ENCODE measurements at regions not wholly inside any gene's neighbourhood (a gene's known extent, or its start where the extent isn't known, plus 50 kb on each side); places are given as distances from the start of the nearest gene placed in this dataset.
"Not testable (repeated sequence)": the region's sequence is repeated elsewhere in the genome, so short reads cannot be mapped to it uniquely, and the experiment has no call there.

GRCh38 chr10:86579883-86580520 is 58.4 kb upstream of the WAPL start:
- Mint-ChIP-seq H3K9me3 (no peaks in the 10 kb centered on the region), H3K4me1 (ENCODE audit: low read depth in 2 of 2) (no peaks in the 10 kb centered on the region), H3K36me3 (ENCODE audit: insufficient read depth) (peaks cover 2% of the 10 kb centered on the region), H3K27ac (no peak overlapping the region), H3K27me3 (peaks cover 0 to 6% of the 10 kb centered on the region in 2 donors), H3K4me3 (no peak overlapping the region)
- no peak for ATAC-seq (replicated peaks)
- no peak for DNase-seq

DNA sequence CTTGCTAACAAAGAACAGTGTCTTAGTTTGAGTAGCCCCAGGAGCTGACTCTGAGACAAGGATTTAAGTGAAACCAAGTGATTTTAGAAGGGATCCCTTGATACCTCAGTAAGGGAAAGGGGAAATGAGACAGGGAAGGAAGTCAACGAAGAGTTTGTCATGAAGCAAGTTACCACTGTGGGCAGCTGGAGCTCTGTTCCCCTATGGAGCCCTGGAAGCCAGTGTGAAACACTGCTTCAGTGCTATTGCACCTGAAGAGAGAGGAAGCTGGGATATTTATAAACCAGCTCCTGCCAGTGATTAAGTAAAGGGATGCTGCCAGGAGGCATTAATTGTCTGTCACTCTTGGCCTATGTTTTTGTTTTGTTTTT is 58.9 kb upstream of the WAPL start:
- Mint-ChIP-seq H3K27me3 (peaks cover 0 to 6% of the 10 kb centered on the region in 2 donors), H3K9me3 (no peaks in the 10 kb centered on the region), H3K27ac (no peak overlapping the region), H3K4me3 (no peak overlapping the region), H3K36me3 (ENCODE audit: insufficient read depth) (no peaks in the 10 kb centered on the region), H3K4me1 (ENCODE audit: low read depth in 2 of 2) (no peaks in the 10 kb centered on the region)
- ATAC-seq (replicated peaks) (no peak), DNase-seq (no peak)

DNA sequence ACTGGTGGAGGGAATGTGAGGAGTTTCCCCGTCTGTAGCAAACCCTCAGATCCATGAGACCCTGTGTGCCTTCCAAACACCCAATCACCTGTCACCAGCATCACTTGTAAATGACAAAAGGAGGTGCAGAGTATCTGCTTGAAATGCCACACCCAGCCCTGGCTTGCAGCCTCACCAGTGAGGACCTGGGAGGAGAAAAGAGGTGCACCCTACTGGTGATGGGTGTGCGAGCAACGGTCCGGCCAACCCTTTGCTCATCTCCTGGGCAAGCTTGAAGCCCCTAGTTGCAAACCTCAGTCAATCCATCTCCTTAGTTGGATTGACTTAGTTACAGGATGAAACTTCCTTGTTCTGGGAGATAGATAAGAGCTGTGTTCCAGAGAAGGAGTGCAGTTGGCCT is 62.4 kb upstream of the WAPL start:
- no peaks in the 10 kb centered on the region for H3K4me1 Mint-ChIP-seq (ENCODE audit: low read depth in 2 of 2)
- H3K9me3 Mint-ChIP-seq, result no peaks in the 10 kb centered on the region
- H3K27me3 Mint-ChIP-seq, result peaks cover 4 to 17% of the 10 kb centered on the region in 2 donors
- H3K36me3 Mint-ChIP-seq (ENCODE audit: insufficient read depth), result no peaks in the 10 kb centered on the region
- ATAC-seq (replicated peaks) (no peak), DNase-seq (no peak)
- no peak overlapping the region for H3K27ac Mint-ChIP-seq
- H3K4me3 Mint-ChIP-seq, result no peak overlapping the region

DNA sequence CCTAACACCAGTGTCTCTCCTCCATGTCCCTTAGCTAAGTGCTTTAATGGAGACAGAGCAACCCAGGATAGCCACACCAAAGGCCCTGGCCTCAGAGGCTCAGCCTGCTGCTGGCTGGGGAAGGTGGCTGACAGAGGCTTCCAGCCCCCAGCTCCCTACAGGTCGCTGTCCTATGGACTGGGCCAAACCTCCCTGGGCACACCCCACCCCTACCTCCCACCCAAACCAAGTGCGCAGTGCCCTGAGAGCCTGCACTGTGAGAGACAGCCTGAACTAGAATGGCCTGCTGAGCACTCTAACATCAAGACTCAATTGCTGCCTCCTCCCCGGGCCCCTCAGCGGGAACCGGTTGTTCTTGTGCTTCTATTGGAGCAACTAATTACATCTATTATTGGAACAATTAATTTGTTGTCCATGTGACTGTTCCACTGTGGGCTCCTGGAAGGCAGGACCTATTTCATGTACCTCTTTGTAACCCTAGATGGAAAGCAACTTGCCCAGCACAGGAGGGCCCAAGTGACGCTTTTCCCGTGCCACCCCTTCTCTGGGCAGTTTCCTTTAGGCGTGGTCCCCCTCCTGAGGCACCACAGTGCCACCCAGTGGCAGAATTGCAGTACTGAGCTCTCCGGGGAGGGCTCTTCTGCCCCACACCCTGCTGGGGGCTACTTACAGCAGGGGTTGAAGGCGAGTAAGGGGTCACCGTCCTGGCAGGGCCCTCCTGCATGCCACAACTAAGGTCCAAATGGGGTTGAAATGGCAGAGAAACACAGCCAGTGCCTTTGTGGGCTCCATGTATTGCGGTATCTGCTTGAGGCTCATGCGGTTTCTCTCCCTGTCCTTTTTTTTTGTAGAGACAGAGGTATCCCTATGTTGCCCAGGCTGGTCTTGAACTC is 63.7 kb upstream of the WAPL start:
- no peaks in the 10 kb centered on the region for H3K4me1 Mint-ChIP-seq (ENCODE audit: low read depth in 2 of 2)
- H3K4me3 Mint-ChIP-seq, result no peak overlapping the region

DNA sequence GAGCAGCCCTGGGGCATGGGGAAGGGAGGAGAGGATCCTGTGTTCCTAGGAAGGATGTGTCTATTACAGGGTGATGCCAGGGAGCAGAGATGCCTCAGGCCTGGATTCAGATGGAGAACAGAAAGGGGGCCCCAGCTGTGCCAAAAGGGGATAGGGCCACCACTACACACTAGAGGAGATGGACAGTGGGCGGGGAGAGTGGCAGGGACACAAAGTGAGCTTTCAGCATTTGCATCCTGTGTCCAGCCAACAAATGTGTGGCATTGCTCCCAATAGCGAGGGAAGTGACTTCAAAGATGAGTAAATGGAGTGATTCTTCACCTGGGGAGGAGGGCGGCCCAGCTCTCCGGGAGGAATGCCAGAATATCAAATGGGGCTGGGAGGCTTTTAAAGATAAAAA is 64.9 kb upstream of the WAPL start:
- Mint-ChIP-seq H3K4me3 (no peak overlapping the region), H3K36me3 (ENCODE audit: insufficient read depth) (no peaks in the 10 kb centered on the region), H3K4me1 (ENCODE audit: low read depth in 2 of 2) (no peaks in the 10 kb centered on the region), H3K9me3 (no peaks in the 10 kb centered on the region), H3K27me3 (peaks cover 4 to 20% of the 10 kb centered on the region in 2 donors), H3K27ac (no peak overlapping the region)
- ATAC-seq (replicated peaks) (no peak), DNase-seq (no peak)

More for the DNA sequence above, 63.7 kb upstream of the WAPL start:
- H3K36me3 Mint-ChIP-seq (ENCODE audit: insufficient read depth), result no peaks in the 10 kb centered on the region
- peak; percentile 62 to 66 (median 64) for DNase-seq
- ATAC-seq (replicated peaks), result peak; percentile 97
- no peak overlapping the region for H3K27ac Mint-ChIP-seq
- no peaks in the 10 kb centered on the region for H3K9me3 Mint-ChIP-seq
- peaks cover 4 to 17% of the 10 kb centered on the region in 2 donors for H3K27me3 Mint-ChIP-seq

GRCh38 chr10:86588781-86589180 is 65.6 kb upstream of the OPN4 start:
- H3K27ac Mint-ChIP-seq, result not testable (repeated sequence)

DNA sequence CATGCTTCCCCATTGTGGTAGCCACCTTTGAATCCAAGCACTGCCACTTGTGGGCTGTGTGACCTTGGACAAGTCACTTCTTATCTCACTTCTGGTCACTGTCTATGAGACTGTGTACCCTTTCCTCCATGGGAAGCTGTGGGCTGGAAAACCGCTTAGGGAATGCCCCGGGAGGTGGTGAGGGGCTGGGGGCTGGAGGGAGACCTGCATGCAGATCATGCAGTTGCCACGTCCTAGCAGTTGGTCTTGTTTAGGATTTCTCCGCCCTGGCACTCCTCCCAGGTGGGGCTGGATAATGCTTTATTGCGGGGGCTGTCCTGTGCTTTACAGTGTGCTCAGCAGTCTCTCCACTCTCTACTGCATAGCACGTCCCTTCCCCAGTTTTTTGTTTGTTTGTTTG is 62.9 kb upstream of the OPN4 start:
- H3K27ac Mint-ChIP-seq, result no peak overlapping the region
- DNase-seq (no peak), ATAC-seq (replicated peaks) (no peak)
- H3K27me3 Mint-ChIP-seq, result peaks cover 7 to 10% of the 10 kb centered on the region in 2 donors
- H3K4me1 Mint-ChIP-seq (ENCODE audit: low read depth in 2 of 2), result peaks cover 0 to 2% of the 10 kb centered on the region in 2 donors
- H3K4me3 Mint-ChIP-seq, result no peak overlapping the region
- no peaks in the 10 kb centered on the region for H3K36me3 Mint-ChIP-seq (ENCODE audit: insufficient read depth)
- H3K9me3 Mint-ChIP-seq, result no peaks in the 10 kb centered on the region

More at GRCh38 chr10:86588781-86589180, 65.6 kb upstream of the OPN4 start:
- not testable (repeated sequence) for H3K4me1 Mint-ChIP-seq (ENCODE audit: low read depth in 2 of 2); DNase-seq; H3K9me3 Mint-ChIP-seq; H3K4me3 Mint-ChIP-seq; H3K36me3 Mint-ChIP-seq (ENCODE audit: insufficient read depth); ATAC-seq (replicated peaks)
- peaks cover 6 to 22% of the 10 kb centered on the region in 2 donors for H3K27me3 Mint-ChIP-seq

DNA sequence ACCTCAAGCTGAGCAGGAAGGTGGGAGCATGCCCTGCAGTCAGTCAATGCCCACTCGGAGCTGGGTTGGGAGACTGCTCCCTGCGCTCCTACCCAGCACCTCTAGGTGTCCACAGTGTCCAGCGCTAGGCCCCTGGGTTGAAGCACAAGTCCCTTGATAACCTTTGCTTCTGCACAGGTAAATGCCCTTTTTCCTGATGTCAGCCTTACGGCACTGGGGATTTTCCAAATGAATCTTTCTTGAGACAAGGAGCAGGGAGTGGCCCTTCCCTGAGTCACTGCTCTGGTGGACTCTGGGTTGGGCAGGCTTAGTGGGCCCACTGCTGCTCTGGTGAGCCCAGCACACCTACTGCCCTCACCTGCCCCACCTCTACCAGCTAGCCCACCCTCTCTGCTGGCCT is 61.9 kb upstream of the OPN4 start:
- Mint-ChIP-seq H3K9me3 (no peaks in the 10 kb centered on the region), H3K4me3 (no peak overlapping the region), H3K36me3 (ENCODE audit: insufficient read depth) (no peaks in the 10 kb centered on the region), H3K4me1 (ENCODE audit: low read depth in 2 of 2) (peaks cover 0 to 2% of the 10 kb centered on the region in 2 donors), H3K27me3 (peaks cover 5 to 6% of the 10 kb centered on the region in 2 donors), H3K27ac (no peak overlapping the region)
- DNase-seq (no peak), ATAC-seq (replicated peaks) (no peak)

- DNase-seq (no peak), ATAC-seq (replicated peaks) (no peak)
- Mint-ChIP-seq H3K36me3 (ENCODE audit: insufficient read depth) (no peaks in the 10 kb centered on the region), H3K4me1 (ENCODE audit: low read depth in 2 of 2) (peaks cover 0 to 2% of the 10 kb centered on the region in 2 donors), H3K4me3 (no peak overlapping the region), H3K27me3 (peaks cover 5 to 6% of the 10 kb centered on the region in 2 donors), H3K27ac (no peak overlapping the region), H3K9me3 (no peaks in the 10 kb centered on the region)
Measured at GRCh38 chr10:86594535-86594934, 59.8 kb upstream of the OPN4 start.

DNA sequence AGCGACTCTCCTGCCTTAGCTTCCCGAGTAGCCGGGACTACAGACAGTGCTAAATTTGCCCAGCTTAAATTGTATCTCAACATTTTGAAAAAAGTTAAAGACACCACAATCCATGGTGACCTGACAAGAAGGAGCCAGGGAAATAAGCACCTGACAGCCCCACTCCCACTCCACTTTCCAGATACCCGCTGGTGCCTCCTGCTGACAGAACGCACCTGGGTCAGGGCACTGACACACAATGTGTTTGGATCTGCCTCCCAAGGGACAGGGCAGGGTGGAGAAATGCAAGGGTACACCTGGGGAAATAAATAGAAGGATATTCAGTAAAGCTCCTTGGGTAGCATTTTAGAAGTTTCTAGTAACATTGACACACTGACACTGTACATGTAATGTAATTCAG is 58.9 kb upstream of the OPN4 start:
- ATAC-seq (replicated peaks), result no peak
- no peak overlapping the region for H3K4me3 Mint-ChIP-seq

GRCh38 chr10:86596266-86596665 is 58.1 kb upstream of the OPN4 start:
- Mint-ChIP-seq H3K27ac (no peak overlapping the region), H3K9me3 (no peaks in the 10 kb centered on the region), H3K27me3 (peaks cover 5 to 6% of the 10 kb centered on the region in 2 donors), H3K4me3 (no peak overlapping the region), H3K36me3 (ENCODE audit: insufficient read depth) (no peaks in the 10 kb centered on the region), H3K4me1 (ENCODE audit: low read depth in 2 of 2) (peaks cover 0 to 2% of the 10 kb centered on the region in 2 donors)
- ATAC-seq (replicated peaks), result no peak
- DNase-seq, result no peak

More for the DNA sequence above, 58.9 kb upstream of the OPN4 start:
- Mint-ChIP-seq H3K4me1 (ENCODE audit: low read depth in 2 of 2) (peaks cover 0 to 2% of the 10 kb centered on the region in 2 donors), H3K36me3 (ENCODE audit: insufficient read depth) (no peaks in the 10 kb centered on the region), H3K9me3 (no peaks in the 10 kb centered on the region), H3K27me3 (peaks cover 5 to 6% of the 10 kb centered on the region in 2 donors), H3K27ac (no peak overlapping the region)
- no peak for DNase-seq

GRCh38 chr10:86597306-86597705 is 57.0 kb upstream of the OPN4 start:
- Mint-ChIP-seq H3K27ac (peak overlapping the region in 1 of 2 donors; percentile 49), H3K9me3 (no peaks in the 10 kb centered on the region), H3K4me3 (no peak overlapping the region), H3K36me3 (ENCODE audit: insufficient read depth) (no peaks in the 10 kb centered on the region), H3K4me1 (ENCODE audit: low read depth in 2 of 2) (peaks cover 0 to 2% of the 10 kb centered on the region in 2 donors), H3K27me3 (peaks cover 0 to 6% of the 10 kb centered on the region in 2 donors)
- DNase-seq, result no peak
- no peak for ATAC-seq (replicated peaks)

DNA sequence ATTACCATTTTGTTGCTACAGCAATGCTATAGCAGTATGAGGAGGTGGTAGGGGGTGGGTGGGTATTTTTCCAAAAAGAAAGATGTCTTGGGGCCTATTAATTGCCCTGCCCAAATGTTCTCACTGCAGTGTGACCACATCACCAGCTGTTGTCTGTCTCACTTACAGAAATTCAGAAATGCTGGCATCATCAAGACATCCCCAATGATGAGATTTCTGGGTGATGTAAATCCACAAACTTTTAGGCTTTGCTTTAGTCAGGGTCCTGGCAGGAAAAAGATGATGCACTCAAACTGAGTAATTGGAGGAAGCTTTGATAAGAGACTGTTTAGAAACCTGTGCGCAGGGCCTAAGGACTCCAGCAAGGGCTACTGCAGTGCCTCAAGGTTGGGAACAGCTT is 56.2 kb upstream of the OPN4 start:
- Mint-ChIP-seq H3K4me1 (ENCODE audit: low read depth in 2 of 2) (no peaks in the 10 kb centered on the region), H3K36me3 (ENCODE audit: insufficient read depth) (no peaks in the 10 kb centered on the region), H3K27me3 (peaks cover 0 to 6% of the 10 kb centered on the region in 2 donors), H3K9me3 (no peaks in the 10 kb centered on the region), H3K4me3 (no peak overlapping the region), H3K27ac (no peak overlapping the region)
- DNase-seq, result no peak
- ATAC-seq (replicated peaks), result no peak

DNA sequence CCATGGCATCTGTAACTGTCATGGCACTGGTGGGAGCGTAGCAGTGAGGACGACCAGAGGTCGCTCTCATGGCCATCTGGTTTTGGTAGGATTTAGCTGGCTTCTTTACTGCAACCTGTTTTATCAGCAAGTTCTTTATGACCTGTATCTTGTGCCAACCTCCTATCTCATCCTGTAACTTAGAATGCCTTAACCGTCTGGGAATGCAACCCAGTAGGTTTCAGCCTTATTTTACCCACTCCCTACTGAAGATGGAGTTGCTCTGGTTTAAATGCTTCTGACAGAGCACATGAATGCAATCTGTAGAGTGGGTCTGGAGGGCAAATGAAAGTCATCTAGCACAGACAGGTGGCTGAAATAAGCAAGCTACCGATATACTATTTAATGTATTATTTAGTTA is 55.3 kb upstream of the OPN4 start:
- DNase-seq, result no peak
- Mint-ChIP-seq H3K27ac (no peak overlapping the region), H3K27me3 (peaks cover 0 to 1% of the 10 kb centered on the region in 2 donors), H3K9me3 (no peaks in the 10 kb centered on the region), H3K4me1 (ENCODE audit: low read depth in 2 of 2) (no peaks in the 10 kb centered on the region), H3K4me3 (no peak overlapping the region), H3K36me3 (ENCODE audit: insufficient read depth) (no peaks in the 10 kb centered on the region)
- ATAC-seq (replicated peaks), result no peak

All from effector memory CD8-positive, alpha-beta T cell (primary cell).